Osteocyte (in vitro differentiated cells): ENCODE measurements at regions not wholly inside any gene's neighbourhood (a gene's known extent, or its start where the extent isn't known, plus 50 kb on each side); places are given as distances from the start of the nearest gene placed in this dataset.

ENCODE experiments used
- DNase-seq: peaks from one replicate; pipeline ENCODE4 v3.0.0; 2021; ENCODE audit warnings: mixed read lengths; ENCODE audit not compliant: unreplicated experiment; ENCODE audit errors: extremely low spot score
- H3K27ac Mint-ChIP-seq: one replicate; pipeline ENCODE4 v1.8.0; 2021; ENCODE audit warnings: mild to moderate bottlenecking, mixed read lengths; ENCODE audit not compliant: unreplicated experiment
- H3K27me3 Mint-ChIP-seq: one replicate; pipeline ENCODE4 v1.8.0; 2021; ENCODE audit warnings: mixed read lengths; ENCODE audit not compliant: unreplicated experiment
- H3K36me3 Mint-ChIP-seq: one replicate; pipeline ENCODE4 v1.8.0; 2021; ENCODE audit warnings: mixed read lengths; ENCODE audit not compliant: unreplicated experiment
- H3K4me1 Mint-ChIP-seq: one replicate; pipeline ENCODE4 v1.8.0; 2021; ENCODE audit warnings: mixed read lengths; ENCODE audit not compliant: unreplicated experiment
- H3K4me3 Mint-ChIP-seq: one replicate; pipeline ENCODE4 v1.8.0; 2021; ENCODE audit warnings: mild to moderate bottlenecking, moderate library complexity, mixed read lengths; ENCODE audit not compliant: unreplicated experiment
- H3K9me3 Mint-ChIP-seq: one replicate; pipeline ENCODE4 v1.8.0; 2021; ENCODE audit warnings: mixed read lengths; ENCODE audit not compliant: unreplicated experiment
- TF ChIP-seq, protein P1 (sequence below): fragments of 200-600 bp; sonication (generic); IDR thresholded peaks from 2 replicates; pipeline ENCODE4 v1.5.0; 2021; ENCODE audit warnings: antibody characterized with exemption, mild to moderate bottlenecking, moderate library complexity

DNA sequence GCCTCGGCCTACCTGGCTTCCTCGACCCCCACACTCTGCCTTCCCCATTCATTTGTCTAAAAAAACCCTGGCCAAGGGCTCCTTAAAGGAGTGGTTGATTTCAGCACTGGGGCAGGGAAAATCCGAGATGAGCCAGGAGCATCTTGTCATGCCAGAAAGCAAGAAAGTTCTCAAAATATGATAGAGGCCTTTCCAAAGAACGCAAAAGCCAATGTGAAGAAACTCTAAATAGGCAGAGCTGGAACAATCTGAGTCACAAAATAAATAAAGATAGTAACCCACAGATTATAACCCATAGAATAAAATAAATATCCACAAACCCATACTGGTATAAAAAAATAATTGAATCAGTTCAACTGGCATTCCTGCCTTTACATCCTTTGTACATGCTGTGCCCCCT is 192.3 kb upstream of the SALL1 start:
- TF ChIP-seq, protein P1, sequence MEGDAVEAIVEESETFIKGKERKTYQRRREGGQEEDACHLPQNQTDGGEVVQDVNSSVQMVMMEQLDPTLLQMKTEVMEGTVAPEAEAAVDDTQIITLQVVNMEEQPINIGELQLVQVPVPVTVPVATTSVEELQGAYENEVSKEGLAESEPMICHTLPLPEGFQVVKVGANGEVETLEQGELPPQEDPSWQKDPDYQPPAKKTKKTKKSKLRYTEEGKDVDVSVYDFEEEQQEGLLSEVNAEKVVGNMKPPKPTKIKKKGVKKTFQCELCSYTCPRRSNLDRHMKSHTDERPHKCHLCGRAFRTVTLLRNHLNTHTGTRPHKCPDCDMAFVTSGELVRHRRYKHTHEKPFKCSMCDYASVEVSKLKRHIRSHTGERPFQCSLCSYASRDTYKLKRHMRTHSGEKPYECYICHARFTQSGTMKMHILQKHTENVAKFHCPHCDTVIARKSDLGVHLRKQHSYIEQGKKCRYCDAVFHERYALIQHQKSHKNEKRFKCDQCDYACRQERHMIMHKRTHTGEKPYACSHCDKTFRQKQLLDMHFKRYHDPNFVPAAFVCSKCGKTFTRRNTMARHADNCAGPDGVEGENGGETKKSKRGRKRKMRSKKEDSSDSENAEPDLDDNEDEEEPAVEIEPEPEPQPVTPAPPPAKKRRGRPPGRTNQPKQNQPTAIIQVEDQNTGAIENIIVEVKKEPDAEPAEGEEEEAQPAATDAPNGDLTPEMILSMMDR: no peak
- Mint-ChIP-seq H3K9me3 (peaks cover 34% of the 10 kb centered on the region), H3K27me3 (no peaks in the 10 kb centered on the region), H3K4me3 (no peak overlapping the region), H3K36me3 (no peaks in the 10 kb centered on the region), H3K4me1 (no peaks in the 10 kb centered on the region), H3K27ac (no peak overlapping the region)
- no peak for DNase-seq

GRCh38 chr16:51341204-51341603 is 190.1 kb upstream of the SALL1 start:
- peaks cover 49% of the 10 kb centered on the region for H3K9me3 Mint-ChIP-seq
- H3K4me3 Mint-ChIP-seq: no peak overlapping the region
- TF ChIP-seq, protein P1: no peak
- H3K4me1 Mint-ChIP-seq: no peaks in the 10 kb centered on the region
- no peaks in the 10 kb centered on the region for H3K36me3 Mint-ChIP-seq
- DNase-seq: no peak
- H3K27ac Mint-ChIP-seq: no peak overlapping the region
- no peaks in the 10 kb centered on the region for H3K27me3 Mint-ChIP-seq

DNA sequence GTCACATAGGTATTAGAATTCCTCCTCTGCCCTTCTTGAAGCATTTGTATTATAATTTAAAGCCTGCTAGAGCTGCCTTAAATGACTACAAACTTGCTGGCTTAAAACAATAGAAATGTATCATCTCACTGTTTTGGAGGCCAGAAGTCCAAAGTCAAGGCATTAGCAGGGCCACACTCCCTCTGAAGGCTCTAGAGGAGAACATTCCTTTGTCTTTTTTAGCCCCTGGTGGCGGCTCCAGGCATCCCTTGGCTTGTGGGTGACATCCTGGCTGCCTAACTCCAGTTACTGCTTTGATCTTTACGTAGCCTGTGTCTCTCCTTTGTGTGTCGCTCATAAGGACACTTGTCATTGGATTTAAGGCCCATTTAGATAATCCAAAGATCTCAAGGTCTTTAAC is 186.6 kb upstream of the SALL1 start:
- Mint-ChIP-seq H3K36me3 (no peaks in the 10 kb centered on the region), H3K27me3 (no peaks in the 10 kb centered on the region), H3K4me1 (no peaks in the 10 kb centered on the region), H3K4me3 (no peak overlapping the region), H3K9me3 (peaks cover 36% of the 10 kb centered on the region), H3K27ac (no peak overlapping the region)
- no peak for DNase-seq
- TF ChIP-seq, protein P1: no peak

DNA sequence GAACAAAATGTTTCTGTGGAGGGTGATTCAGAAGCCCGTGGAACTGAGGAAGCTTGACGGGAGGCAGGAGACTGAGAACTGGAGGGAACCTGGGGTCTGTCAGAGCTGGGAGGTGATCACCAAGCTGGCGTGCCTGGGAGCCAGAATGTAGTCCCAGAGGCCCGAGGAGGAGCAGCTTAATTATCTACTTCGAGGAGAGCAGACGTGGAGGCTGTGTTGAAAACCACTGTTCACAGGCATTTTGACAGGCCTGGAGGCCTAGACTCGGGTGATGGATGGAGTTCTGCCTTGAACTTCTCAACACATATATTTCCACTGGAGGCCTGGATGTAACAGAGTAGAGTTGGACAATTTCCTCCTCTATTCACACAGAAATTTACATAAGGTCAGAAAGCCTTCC is 177.7 kb upstream of the SALL1 start:
- DNase-seq: no peak
- TF ChIP-seq, protein P1: no peak
- H3K27ac Mint-ChIP-seq: no peak overlapping the region
- no peaks in the 10 kb centered on the region for H3K36me3 Mint-ChIP-seq
- no peaks in the 10 kb centered on the region for H3K4me1 Mint-ChIP-seq
- H3K27me3 Mint-ChIP-seq: no peaks in the 10 kb centered on the region
- no peak overlapping the region for H3K4me3 Mint-ChIP-seq
- peaks cover 14% of the 10 kb centered on the region for H3K9me3 Mint-ChIP-seq

GRCh38 chr16:51327001-51327400 is 175.9 kb upstream of the SALL1 start:
- Mint-ChIP-seq H3K27ac (no peak overlapping the region), H3K4me3 (no peak overlapping the region), H3K36me3 (no peaks in the 10 kb centered on the region), H3K27me3 (no peaks in the 10 kb centered on the region), H3K4me1 (no peaks in the 10 kb centered on the region), H3K9me3 (peaks cover 5% of the 10 kb centered on the region)
- DNase-seq: no peak
- TF ChIP-seq, protein P1: no peak
